Hepatocyte (in vitro differentiated cells): ENCODE measurements at regions not wholly inside any gene's neighbourhood (a gene's known extent, or its start where the extent isn't known, plus 50 kb on each side); places are given as distances from the start of the nearest gene placed in this dataset.

Source experiments
- CTCF ChIP-seq: fragments of 200-600 bp; sonication (generic); IDR thresholded peaks from 2 replicates; pipeline ENCODE4 v1.5.1; 2016; ENCODE audit warnings: antibody characterized with exemption, mild to moderate bottlenecking; ENCODE audit not compliant: poor library complexity
- EZH2 ChIP-seq: fragments of 200-600 bp; sonication (generic); IDR thresholded peaks from 2 replicates; pipeline ENCODE4 v1.6.1; 2016; ENCODE audit warnings: antibody characterized with exemption, mild to moderate bottlenecking, borderline replicate concordance
- EZH2phosphoT487 ChIP-seq: fragments of 200-600 bp; sonication (generic); IDR thresholded peaks from one replicate; pipeline ENCODE4 v1.6.1; 2018; ENCODE audit warnings: antibody characterized with exemption, mild to moderate bottlenecking, low read depth, moderate library complexity; ENCODE audit not compliant: unreplicated experiment, severe bottlenecking

- TF ChIP-seq CTCF (no peak), EZH2 (no peak), EZH2phosphoT487 (no peak)
These were observed 53.8 kb upstream of the MAP4 start for GRCh38 chr3:48070030-48070429.
